HEK293 (cell line): ENCODE measurements at regions not wholly inside any gene's neighbourhood (a gene's known extent, or its start where the extent isn't known, plus 50 kb on each side); places are given as distances from the start of the nearest gene placed in this dataset.

ENCODE experiments used
- CTCF ChIA-PET: fragments of 350-600 bp; formaldehyde crosslinking; extraction: SDS; loops from one replicate; lab custom pipeline; 2021; ENCODE audit warnings: antibody characterized with exemption; lab: Yijun Ruan, JAX
- POLR2A ChIA-PET: fragments of 300-600 bp; formaldehyde crosslinking; extraction: SDS; loops from one replicate; lab custom pipeline; 2020; ENCODE audit warnings: antibody characterized with exemption, inconsistent platforms; lab: Yijun Ruan, JAX
- H3K27ac ChIP-seq: fragments of 200-500 bp; sonication (Bioruptor generic); 2 replicates; pipeline ENCODE4 v1.5.1; 2014; ENCODE audit warnings: low read depth, low read length, control low read depth, inconsistent platforms; ENCODE audit errors: extremely low read depth
- H3K36me3 ChIP-seq, 2 experiments: fragments of 200-500 bp in 1 of 2; sonication (Bioruptor generic) in 1 of 2; 1 replicate in 1 of 2; 2 replicates in 1 of 2; pipeline ENCODE4 v1.5.1; 2014 to 2017; ENCODE audit warnings: inconsistent platforms in 2 of 2, low read length in 2 of 2; ENCODE audit not compliant: control insufficient read depth in 2 of 2, insufficient read depth in 1 of 2
- H3K4me1 ChIP-seq: fragments of 200-500 bp; sonication (Bioruptor generic); 2 replicates; pipeline ENCODE4 v1.5.1; 2014; ENCODE audit warnings: mild to moderate bottlenecking, low read length, inconsistent platforms; ENCODE audit not compliant: control insufficient read depth, insufficient read depth
- H3K4me3 ChIP-seq: 2 replicates; pipeline ENCODE4 v1.5.1; 2011; ENCODE audit warnings: low read depth, mild to moderate bottlenecking, control low read depth, low read length, moderate library complexity
- H3K9me3 ChIP-seq: fragments of 200-500 bp; sonication (Bioruptor generic); 2 replicates; pipeline ENCODE4 v1.5.1; 2014; ENCODE audit warnings: low read depth, low read length, inconsistent platforms; ENCODE audit not compliant: control insufficient read depth, insufficient read depth
- BCL11A ChIP-seq: fragments of 450-650 bp; formaldehyde crosslinking; IDR thresholded peaks from 2 replicates; pipeline ENCODE4 v1.5.1; 2016; ENCODE audit warnings: low read depth, missing biosample characterization, missing genetic modification characterization
- IKZF3 ChIP-seq: fragments of 450-650 bp; IDR thresholded peaks from 2 replicates; pipeline ENCODE4 v1.5.0; 2018; ENCODE audit warnings: missing biosample characterization, mild to moderate bottlenecking, missing genetic modification characterization, moderate library complexity
- MEIS1 ChIP-seq: sonication (generic); formaldehyde crosslinking; IDR thresholded peaks from 2 replicates; pipeline ENCODE4 v1.8.1; 2022; ENCODE audit warnings: missing genetic modification reagents, mild to moderate bottlenecking, borderline replicate concordance
- OVOL3 ChIP-seq: fragments of 450-650 bp; formaldehyde crosslinking; IDR thresholded peaks from 2 replicates; pipeline ENCODE4 v1.5.1; 2016; ENCODE audit warnings: missing biosample characterization, missing genetic modification characterization
- RBAK ChIP-seq: fragments of 450-650 bp; formaldehyde crosslinking; IDR thresholded peaks from 2 replicates; pipeline ENCODE4 v1.5.1; 2016; ENCODE audit warnings: missing biosample characterization, missing genetic modification characterization
- SCRT1 ChIP-seq: fragments of 450-650 bp; formaldehyde crosslinking; IDR thresholded peaks from 2 replicates; pipeline ENCODE4 v1.5.1; 2016; ENCODE audit warnings: missing biosample characterization, missing genetic modification characterization, borderline replicate concordance
- SP7 ChIP-seq: fragments of 450-650 bp; formaldehyde crosslinking; IDR thresholded peaks from 2 replicates; pipeline ENCODE4 v1.5.1; 2016; ENCODE audit warnings: missing biosample characterization, missing genetic modification characterization
- YY2 ChIP-seq: fragments of 450-650 bp; formaldehyde crosslinking; IDR thresholded peaks from 2 replicates; pipeline ENCODE4 v1.5.1; 2016; ENCODE audit warnings: missing biosample characterization, missing genetic modification characterization
- ZBTB20 ChIP-seq: fragments of 450-650 bp; formaldehyde crosslinking; IDR thresholded peaks from 2 replicates; pipeline ENCODE4 v1.5.1; 2016; ENCODE audit warnings: missing biosample characterization, missing genetic modification characterization
- ZBTB6 ChIP-seq: fragments of 450-650 bp; formaldehyde crosslinking; IDR thresholded peaks from 2 replicates; pipeline ENCODE4 v1.5.1; 2017; ENCODE audit warnings: missing biosample characterization, missing genetic modification characterization
- ZBTB7A ChIP-seq: fragments of 450-650 bp; formaldehyde crosslinking; IDR thresholded peaks from 2 replicates; pipeline ENCODE4 v1.5.1; 2016; ENCODE audit warnings: low read depth, missing biosample characterization, missing genetic modification characterization
- ZFP69B ChIP-seq: fragments of 450-650 bp; formaldehyde crosslinking; IDR thresholded peaks from 2 replicates; pipeline ENCODE4 v1.5.1; 2016; ENCODE audit warnings: missing biosample characterization, missing genetic modification characterization
- ZNF10 ChIP-seq: fragments of 450-650 bp; formaldehyde crosslinking; IDR thresholded peaks from 2 replicates; pipeline ENCODE4 v1.5.1; 2017; ENCODE audit warnings: missing biosample characterization, missing genetic modification characterization
- ZNF2 ChIP-seq: fragments of 450-650 bp; formaldehyde crosslinking; IDR thresholded peaks from 2 replicates; pipeline ENCODE4 v1.5.1; 2016; ENCODE audit warnings: missing biosample characterization, missing genetic modification characterization
- ZNF239 ChIP-seq: fragments of 450-650 bp; formaldehyde crosslinking; IDR thresholded peaks from 2 replicates; pipeline ENCODE4 v1.5.1; 2016; ENCODE audit warnings: missing biosample characterization, missing genetic modification characterization
- ZNF354C ChIP-seq: fragments of 450-650 bp; formaldehyde crosslinking; IDR thresholded peaks from 2 replicates; pipeline ENCODE4 v1.5.1; 2016; ENCODE audit warnings: missing biosample characterization, missing genetic modification characterization, low read depth, borderline replicate concordance
- ZNF510 ChIP-seq: fragments of 450-650 bp; formaldehyde crosslinking; IDR thresholded peaks from 2 replicates; pipeline ENCODE4 v1.5.1; 2018; ENCODE audit warnings: mild to moderate bottlenecking, missing genetic modification characterization, missing biosample characterization; ENCODE audit not compliant: insufficient replicate concordance
- ZNF561 ChIP-seq: fragments of 450-650 bp; IDR thresholded peaks from 2 replicates; pipeline ENCODE4 v1.5.1; 2018; ENCODE audit warnings: missing biosample characterization, missing genetic modification characterization, borderline replicate concordance
- ZNF623 ChIP-seq: fragments of 450-650 bp; formaldehyde crosslinking; IDR thresholded peaks from 2 replicates; pipeline ENCODE4 v1.5.1; 2016; ENCODE audit warnings: missing biosample characterization, missing genetic modification characterization
- ZNF670 ChIP-seq: fragments of 450-650 bp; formaldehyde crosslinking; IDR thresholded peaks from 2 replicates; pipeline ENCODE4 v1.5.1; 2016; ENCODE audit warnings: missing biosample characterization, missing genetic modification characterization, low read depth
- ZNF707 ChIP-seq: fragments of 450-650 bp; formaldehyde crosslinking; IDR thresholded peaks from 2 replicates; pipeline ENCODE4 v1.5.1; 2016; ENCODE audit warnings: missing biosample characterization, missing genetic modification characterization
- TF ChIP-seq, protein P1 (sequence below): fragments of 450-650 bp; formaldehyde crosslinking; IDR thresholded peaks from 2 replicates; pipeline ENCODE4 v1.5.1; 2017; ENCODE audit warnings: missing biosample characterization, missing genetic modification characterization
- TF ChIP-seq, protein P2 (sequence below): fragments of 450-650 bp; formaldehyde crosslinking; IDR thresholded peaks from 2 replicates; pipeline ENCODE4 v1.5.1; 2017; ENCODE audit warnings: missing biosample characterization, missing genetic modification characterization
- TF ChIP-seq, protein P3 (sequence below): fragments of 450-650 bp; formaldehyde crosslinking; IDR thresholded peaks from 2 replicates; pipeline ENCODE4 v1.5.1; 2016; ENCODE audit warnings: missing biosample characterization, missing genetic modification characterization
- TF ChIP-seq, protein P4 (sequence below): fragments of 450-650 bp; formaldehyde crosslinking; conservative IDR thresholded peaks from 2 replicates; pipeline ENCODE4 v1.5.1; 2016; ENCODE audit warnings: low read depth, missing biosample characterization, missing genetic modification characterization

GRCh38 chr1:187078916-187079315 lies 250.2 kb downstream of the PLA2G4A start:
- Histone ChIP-seq H3K27ac (no peak overlapping the region), H3K9me3 (no peaks in the 10 kb centered on the region), H3K4me3 (no peak overlapping the region), H3K4me1 (no peaks in the 10 kb centered on the region), H3K36me3 (no peaks in the 10 kb centered on the region)
- CTCF ChIA-PET = no interaction called here
- POLR2A ChIA-PET = no interaction called here
- TF ChIP-seq MEIS1 (CRISPR knock-in tag) (no peak), ZNF354C (no peak), ZFP69B (no peak), ZNF239 (tag by site-specific recombination) (no peak), RBAK (tag by site-specific recombination) (no peak), ZNF10 (no peak), ZNF2 (tag by site-specific recombination) (no peak), ZBTB7A (tag by site-specific recombination) (no peak), YY2 (no peak), ZNF561 (tag by site-specific recombination) (no peak), BCL11A (tag by site-specific recombination) (no peak), ZNF670 (tag by site-specific recombination) (no peak)
- TF ChIP-seq, protein P1, sequence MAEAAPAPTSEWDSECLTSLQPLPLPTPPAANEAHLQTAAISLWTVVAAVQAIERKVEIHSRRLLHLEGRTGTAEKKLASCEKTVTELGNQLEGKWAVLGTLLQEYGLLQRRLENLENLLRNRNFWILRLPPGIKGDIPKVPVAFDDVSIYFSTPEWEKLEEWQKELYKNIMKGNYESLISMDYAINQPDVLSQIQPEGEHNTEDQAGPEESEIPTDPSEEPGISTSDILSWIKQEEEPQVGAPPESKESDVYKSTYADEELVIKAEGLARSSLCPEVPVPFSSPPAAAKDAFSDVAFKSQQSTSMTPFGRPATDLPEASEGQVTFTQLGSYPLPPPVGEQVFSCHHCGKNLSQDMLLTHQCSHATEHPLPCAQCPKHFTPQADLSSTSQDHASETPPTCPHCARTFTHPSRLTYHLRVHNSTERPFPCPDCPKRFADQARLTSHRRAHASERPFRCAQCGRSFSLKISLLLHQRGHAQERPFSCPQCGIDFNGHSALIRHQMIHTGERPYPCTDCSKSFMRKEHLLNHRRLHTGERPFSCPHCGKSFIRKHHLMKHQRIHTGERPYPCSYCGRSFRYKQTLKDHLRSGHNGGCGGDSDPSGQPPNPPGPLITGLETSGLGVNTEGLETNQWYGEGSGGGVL = no peak
- TF ChIP-seq, protein P2, sequence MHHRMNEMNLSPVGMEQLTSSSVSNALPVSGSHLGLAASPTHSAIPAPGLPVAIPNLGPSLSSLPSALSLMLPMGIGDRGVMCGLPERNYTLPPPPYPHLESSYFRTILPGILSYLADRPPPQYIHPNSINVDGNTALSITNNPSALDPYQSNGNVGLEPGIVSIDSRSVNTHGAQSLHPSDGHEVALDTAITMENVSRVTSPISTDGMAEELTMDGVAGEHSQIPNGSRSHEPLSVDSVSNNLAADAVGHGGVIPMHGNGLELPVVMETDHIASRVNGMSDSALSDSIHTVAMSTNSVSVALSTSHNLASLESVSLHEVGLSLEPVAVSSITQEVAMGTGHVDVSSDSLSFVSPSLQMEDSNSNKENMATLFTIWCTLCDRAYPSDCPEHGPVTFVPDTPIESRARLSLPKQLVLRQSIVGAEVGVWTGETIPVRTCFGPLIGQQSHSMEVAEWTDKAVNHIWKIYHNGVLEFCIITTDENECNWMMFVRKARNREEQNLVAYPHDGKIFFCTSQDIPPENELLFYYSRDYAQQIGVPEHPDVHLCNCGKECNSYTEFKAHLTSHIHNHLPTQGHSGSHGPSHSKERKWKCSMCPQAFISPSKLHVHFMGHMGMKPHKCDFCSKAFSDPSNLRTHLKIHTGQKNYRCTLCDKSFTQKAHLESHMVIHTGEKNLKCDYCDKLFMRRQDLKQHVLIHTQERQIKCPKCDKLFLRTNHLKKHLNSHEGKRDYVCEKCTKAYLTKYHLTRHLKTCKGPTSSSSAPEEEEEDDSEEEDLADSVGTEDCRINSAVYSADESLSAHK (tag by site-specific recombination) = no peak
- TF ChIP-seq, protein P3, sequence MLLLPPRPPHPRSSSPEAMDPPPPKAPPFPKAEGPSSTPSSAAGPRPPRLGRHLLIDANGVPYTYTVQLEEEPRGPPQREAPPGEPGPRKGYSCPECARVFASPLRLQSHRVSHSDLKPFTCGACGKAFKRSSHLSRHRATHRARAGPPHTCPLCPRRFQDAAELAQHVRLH (tag by site-specific recombination) = no peak
- TF ChIP-seq, all 188 proteins: peak for 0

DNA sequence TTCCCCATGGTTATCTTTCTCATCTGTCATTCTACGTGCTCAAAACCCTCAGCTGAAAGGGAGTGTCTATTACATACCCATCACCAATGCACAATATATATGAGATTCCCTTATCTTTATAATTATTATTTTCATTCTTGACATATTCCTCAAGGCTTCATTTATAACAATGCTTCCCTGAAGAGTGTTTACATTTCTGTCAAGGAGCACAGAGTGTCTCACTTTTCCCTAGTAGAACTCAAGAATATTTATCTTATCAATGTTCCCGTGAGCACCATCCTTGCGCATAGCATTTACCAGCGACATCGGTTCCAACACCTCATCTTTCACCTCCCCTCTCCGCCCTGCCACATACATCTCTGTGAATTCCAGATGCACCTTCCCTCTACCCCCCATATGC lies 250.6 kb downstream of the PLA2G4A start:
- no peak overlapping the region for H3K4me3 ChIP-seq
- ChIA-PET POLR2A (no interaction called here), CTCF (no interaction called here)
- H3K27ac ChIP-seq = no peak overlapping the region
- no peaks in the 10 kb centered on the region for H3K36me3 ChIP-seq
- TF ChIP-seq SCRT1 = no peak
- TF ChIP-seq ZBTB6 (tag by site-specific recombination) = no peak
- no peak for TF ChIP-seq ZNF707
- TF ChIP-seq IKZF3 (tag by site-specific recombination) = no peak
- TF ChIP-seq, protein P4, sequence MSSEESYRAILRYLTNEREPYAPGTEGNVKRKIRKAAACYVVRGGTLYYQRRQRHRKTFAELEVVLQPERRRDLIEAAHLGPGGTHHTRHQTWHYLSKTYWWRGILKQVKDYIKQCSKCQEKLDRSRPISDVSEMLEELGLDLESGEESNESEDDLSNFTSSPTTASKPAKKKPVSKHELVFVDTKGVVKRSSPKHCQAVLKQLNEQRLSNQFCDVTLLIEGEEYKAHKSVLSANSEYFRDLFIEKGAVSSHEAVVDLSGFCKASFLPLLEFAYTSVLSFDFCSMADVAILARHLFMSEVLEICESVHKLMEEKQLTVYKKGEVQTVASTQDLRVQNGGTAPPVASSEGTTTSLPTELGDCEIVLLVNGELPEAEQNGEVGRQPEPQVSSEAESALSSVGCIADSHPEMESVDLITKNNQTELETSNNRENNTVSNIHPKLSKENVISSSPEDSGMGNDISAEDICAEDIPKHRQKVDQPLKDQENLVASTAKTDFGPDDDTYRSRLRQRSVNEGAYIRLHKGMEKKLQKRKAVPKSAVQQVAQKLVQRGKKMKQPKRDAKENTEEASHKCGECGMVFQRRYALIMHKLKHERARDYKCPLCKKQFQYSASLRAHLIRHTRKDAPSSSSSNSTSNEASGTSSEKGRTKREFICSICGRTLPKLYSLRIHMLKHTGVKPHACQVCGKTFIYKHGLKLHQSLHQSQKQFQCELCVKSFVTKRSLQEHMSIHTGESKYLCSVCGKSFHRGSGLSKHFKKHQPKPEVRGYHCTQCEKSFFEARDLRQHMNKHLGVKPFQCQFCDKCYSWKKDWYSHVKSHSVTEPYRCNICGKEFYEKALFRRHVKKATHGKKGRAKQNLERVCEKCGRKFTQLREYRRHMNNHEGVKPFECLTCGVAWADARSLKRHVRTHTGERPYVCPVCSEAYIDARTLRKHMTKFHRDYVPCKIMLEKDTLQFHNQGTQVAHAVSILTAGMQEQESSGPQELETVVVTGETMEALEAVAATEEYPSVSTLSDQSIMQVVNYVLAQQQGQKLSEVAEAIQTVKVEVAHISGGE (tag by site-specific recombination) = no peak
- no peak for TF ChIP-seq ZNF510 (tag by site-specific recombination)
- no peak for TF ChIP-seq OVOL3
- no peak for TF ChIP-seq SP7
- no peak for TF ChIP-seq ZBTB20 (tag by site-specific recombination)
- TF ChIP-seq ZNF623 (tag by site-specific recombination) = no peak
- H3K9me3 ChIP-seq = no peaks in the 10 kb centered on the region
- H3K4me1 ChIP-seq = no peaks in the 10 kb centered on the region
